ENCODE measurements at regions not wholly inside any gene's neighbourhood (a gene's known extent, or its start where the extent isn't known, plus 50 kb on each side); places are given as distances from the start of the nearest gene placed in this dataset.

DNA sequence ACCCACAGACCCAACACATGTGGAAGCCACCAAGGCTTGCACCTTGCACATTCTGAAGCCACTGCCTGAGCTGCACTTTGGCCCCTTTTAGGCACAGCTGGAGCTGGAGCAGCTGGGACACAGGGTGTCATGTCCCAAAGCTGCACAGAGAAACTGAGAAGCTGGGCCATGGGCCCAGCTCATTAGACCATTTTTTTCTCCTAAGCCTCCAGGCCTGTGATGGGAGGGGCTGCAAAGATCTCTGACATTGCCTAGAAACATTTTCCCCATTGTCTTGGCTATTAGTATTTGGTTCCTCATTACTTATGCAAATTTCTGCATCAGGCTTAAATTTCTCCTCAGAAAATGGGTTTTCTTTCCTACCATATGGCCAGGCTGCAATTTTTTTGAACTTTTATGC lies 447.4 kb upstream of the HS3ST1 start:
- H3K9me2 ChIP-seq, result no peaks in the 10 kb centered on the region
- no peaks in the 10 kb centered on the region for H3K4me1 ChIP-seq (ENCODE audit: control insufficient read depth in 1 of 2, insufficient read depth in 2 of 2, low read depth in 1 of 2, low read length in 1 of 2)
- no peak overlapping the region for H2AFZ ChIP-seq (ENCODE audit: low read depth)
- no peaks in the 10 kb centered on the region for H3F3A ChIP-seq (replicated peaks; ENCODE audit: insufficient read depth)
- H3K27me3 ChIP-seq (ENCODE audit: insufficient read depth), result no peaks in the 10 kb centered on the region
- no peaks in the 10 kb centered on the region for H3K36me3 ChIP-seq (replicated peaks in 1 of 2; ENCODE audit: control insufficient read depth in 1 of 2, insufficient read depth in 2 of 2, low read length in 1 of 2)
- no peaks in the 10 kb centered on the region for H3K79me2 ChIP-seq (ENCODE audit: insufficient read depth)
- H3K4me2 ChIP-seq, result no peak overlapping the region
- H3K9ac ChIP-seq, result no peak overlapping the region
- TF ChIP-seq, protein P1, sequence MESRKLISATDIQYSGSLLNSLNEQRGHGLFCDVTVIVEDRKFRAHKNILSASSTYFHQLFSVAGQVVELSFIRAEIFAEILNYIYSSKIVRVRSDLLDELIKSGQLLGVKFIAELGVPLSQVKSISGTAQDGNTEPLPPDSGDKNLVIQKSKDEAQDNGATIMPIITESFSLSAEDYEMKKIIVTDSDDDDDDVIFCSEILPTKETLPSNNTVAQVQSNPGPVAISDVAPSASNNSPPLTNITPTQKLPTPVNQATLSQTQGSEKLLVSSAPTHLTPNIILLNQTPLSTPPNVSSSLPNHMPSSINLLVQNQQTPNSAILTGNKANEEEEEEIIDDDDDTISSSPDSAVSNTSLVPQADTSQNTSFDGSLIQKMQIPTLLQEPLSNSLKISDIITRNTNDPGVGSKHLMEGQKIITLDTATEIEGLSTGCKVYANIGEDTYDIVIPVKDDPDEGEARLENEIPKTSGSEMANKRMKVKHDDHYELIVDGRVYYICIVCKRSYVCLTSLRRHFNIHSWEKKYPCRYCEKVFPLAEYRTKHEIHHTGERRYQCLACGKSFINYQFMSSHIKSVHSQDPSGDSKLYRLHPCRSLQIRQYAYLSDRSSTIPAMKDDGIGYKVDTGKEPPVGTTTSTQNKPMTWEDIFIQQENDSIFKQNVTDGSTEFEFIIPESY (IDR thresholded peaks at IDR 0.05; ENCODE audit: borderline replicate concordance, low read depth), result no peak
- no peak for TF ChIP-seq TEAD4 (IDR thresholded peaks at IDR 0.05; ENCODE audit: borderline replicate concordance, insufficient read depth)
- no peak for TF ChIP-seq ELF1 (IDR thresholded peaks at IDR 0.05)
- TF ChIP-seq IRF3 (IDR thresholded peaks at IDR 0.05; ENCODE audit: low read depth, low read length), result no peak
- TF ChIP-seq FOXM1 (IDR thresholded peaks at IDR 0.05; ENCODE audit: low read depth), result no peak
- TF ChIP-seq, protein P2, sequence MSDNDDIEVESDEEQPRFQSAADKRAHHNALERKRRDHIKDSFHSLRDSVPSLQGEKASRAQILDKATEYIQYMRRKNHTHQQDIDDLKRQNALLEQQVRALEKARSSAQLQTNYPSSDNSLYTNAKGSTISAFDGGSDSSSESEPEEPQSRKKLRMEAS (IDR thresholded peaks at IDR 0.05; ENCODE audit: low read depth), result no peak
- TF ChIP-seq PBX3 (IDR thresholded peaks at IDR 0.05), result no peak
- no peak for TF ChIP-seq NRF1 (IDR thresholded peaks at IDR 0.05; ENCODE audit: low read depth, low read length)
- TF ChIP-seq NFIC (IDR thresholded peaks at IDR 0.05; ENCODE audit: borderline replicate concordance), result no peak
- no peak for TF ChIP-seq SMC3 (IDR thresholded peaks at IDR 0.05; ENCODE audit: low read depth, low read length)
- no peak for TF ChIP-seq FOXJ3 (CRISPR knock-in tag; IDR thresholded peaks at IDR 0.05)
- no peak for TF ChIP-seq GABPA (IDR thresholded peaks at IDR 0.05; ENCODE audit: low read depth)
- TF ChIP-seq JUND (IDR thresholded peaks at IDR 0.05), result no peak
- no peak for TF ChIP-seq SIN3A (IDR thresholded peaks at IDR 0.05; ENCODE audit: borderline replicate concordance, low read depth, low read length)
- TF ChIP-seq, protein P3, sequence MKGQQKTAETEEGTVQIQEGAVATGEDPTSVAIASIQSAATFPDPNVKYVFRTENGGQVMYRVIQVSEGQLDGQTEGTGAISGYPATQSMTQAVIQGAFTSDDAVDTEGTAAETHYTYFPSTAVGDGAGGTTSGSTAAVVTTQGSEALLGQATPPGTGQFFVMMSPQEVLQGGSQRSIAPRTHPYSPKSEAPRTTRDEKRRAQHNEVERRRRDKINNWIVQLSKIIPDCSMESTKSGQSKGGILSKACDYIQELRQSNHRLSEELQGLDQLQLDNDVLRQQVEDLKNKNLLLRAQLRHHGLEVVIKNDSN (IDR thresholded peaks at IDR 0.05; ENCODE audit: borderline replicate concordance, low read depth), result no peak
- TF ChIP-seq, protein P4, sequence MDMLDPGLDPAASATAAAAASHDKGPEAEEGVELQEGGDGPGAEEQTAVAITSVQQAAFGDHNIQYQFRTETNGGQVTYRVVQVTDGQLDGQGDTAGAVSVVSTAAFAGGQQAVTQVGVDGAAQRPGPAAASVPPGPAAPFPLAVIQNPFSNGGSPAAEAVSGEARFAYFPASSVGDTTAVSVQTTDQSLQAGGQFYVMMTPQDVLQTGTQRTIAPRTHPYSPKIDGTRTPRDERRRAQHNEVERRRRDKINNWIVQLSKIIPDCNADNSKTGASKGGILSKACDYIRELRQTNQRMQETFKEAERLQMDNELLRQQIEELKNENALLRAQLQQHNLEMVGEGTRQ (IDR thresholded peaks at IDR 0.05; ENCODE audit: borderline replicate concordance, low read depth, low read length), result no peak
- no peak overlapping the region for H3K4me3 ChIP-seq (ENCODE audit: low read depth in 2 of 2, low read length in 1 of 2)
- H3K9me3 ChIP-seq, result no peaks in the 10 kb centered on the region
- POLR2A ChIA-PET, result no interaction called here
- no peaks in the 10 kb centered on the region for H4K20me1 ChIP-seq (ENCODE audit: insufficient read depth)
- no peak overlapping the region for H3K27ac ChIP-seq (ENCODE audit: low read depth in 2 of 2, low read length in 1 of 2)
- no peak for DNase-seq
- CTCF ChIA-PET, result no interaction called here
